ENCODE measurements at regions not wholly inside any gene's neighbourhood (a gene's known extent, or its start where the extent isn't known, plus 50 kb on each side); places are given as distances from the start of the nearest gene placed in this dataset.

DNA sequence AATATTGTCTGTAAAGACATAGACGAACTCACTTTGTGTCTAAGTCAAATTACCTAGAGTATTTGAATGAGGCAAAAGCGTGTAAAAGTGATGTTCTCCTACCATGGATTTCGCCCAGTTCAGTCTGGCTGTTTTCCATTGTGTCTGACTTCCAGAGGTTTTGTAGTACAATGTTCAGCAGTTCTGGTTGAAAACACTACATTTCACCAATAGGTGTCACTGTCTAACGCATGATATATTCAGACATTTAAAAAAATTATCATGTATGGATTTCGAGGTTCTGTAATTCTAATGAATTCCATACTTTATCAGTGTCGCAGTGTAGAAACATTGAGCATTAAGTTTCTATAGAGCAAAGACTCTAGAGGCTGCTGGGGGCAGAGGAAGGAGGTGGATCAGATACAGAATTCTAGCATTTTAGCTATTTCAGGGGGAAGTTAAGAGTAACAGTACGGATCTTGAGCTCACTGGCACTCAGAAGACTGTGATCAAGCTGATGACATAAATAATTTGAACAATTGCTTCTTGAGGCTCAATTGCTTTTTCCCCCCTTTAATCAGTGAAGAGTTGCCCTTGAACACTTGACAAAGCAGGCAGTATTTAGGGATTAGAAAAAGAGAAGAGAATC lies 196.9 kb upstream of the RHOBTB1 start:
- H3K27ac ChIP-seq (ENCODE audit: low read depth, low read length) = no peak overlapping the region
- no peak overlapping the region for H3K9ac ChIP-seq (ENCODE audit: low read depth in 1 of 2, low read length in 2 of 2)
- no peaks in the 10 kb centered on the region for H3K9me3 ChIP-seq (ENCODE audit: control insufficient read depth in 1 of 2, low read length in 2 of 2)
- no peak overlapping the region for H3K4me3 ChIP-seq (ENCODE audit: low read depth in 1 of 2, low read length in 2 of 2)
- no peaks in the 10 kb centered on the region for H3K4me1 ChIP-seq (ENCODE audit: control insufficient read depth in 1 of 2, insufficient read depth in 2 of 2, low read length in 2 of 2)
- H3K36me3 ChIP-seq (ENCODE audit: control insufficient read depth in 1 of 2, insufficient read depth in 2 of 2, low read length in 2 of 2) = no peaks in the 10 kb centered on the region
- no peaks in the 10 kb centered on the region for H3K27me3 ChIP-seq (ENCODE audit: control insufficient read depth in 1 of 2, insufficient read depth in 2 of 2, low read length in 2 of 2)

- no peaks in the 10 kb centered on the region for H3K4me1 ChIP-seq (ENCODE audit: control insufficient read depth in 1 of 2, insufficient read depth in 2 of 2, low read length in 2 of 2)
- H3K4me3 ChIP-seq (ENCODE audit: low read depth in 1 of 2, low read length in 2 of 2) = no peak overlapping the region
- H3K36me3 ChIP-seq (ENCODE audit: control insufficient read depth in 1 of 2, insufficient read depth in 2 of 2, low read length in 2 of 2) = no peaks in the 10 kb centered on the region
- no peak overlapping the region for H3K27ac ChIP-seq (ENCODE audit: low read depth, low read length)
- no peaks in the 10 kb centered on the region for H3K27me3 ChIP-seq (ENCODE audit: control insufficient read depth in 1 of 2, insufficient read depth in 2 of 2, low read length in 2 of 2)
- no peaks in the 10 kb centered on the region for H3K9me3 ChIP-seq (ENCODE audit: control insufficient read depth in 1 of 2, low read length in 2 of 2)
- no peak overlapping the region for H3K9ac ChIP-seq (ENCODE audit: low read depth in 1 of 2, low read length in 2 of 2)
Measured at GRCh38 chr10:61139592-61139953, 195.6 kb upstream of the RHOBTB1 start.

DNA sequence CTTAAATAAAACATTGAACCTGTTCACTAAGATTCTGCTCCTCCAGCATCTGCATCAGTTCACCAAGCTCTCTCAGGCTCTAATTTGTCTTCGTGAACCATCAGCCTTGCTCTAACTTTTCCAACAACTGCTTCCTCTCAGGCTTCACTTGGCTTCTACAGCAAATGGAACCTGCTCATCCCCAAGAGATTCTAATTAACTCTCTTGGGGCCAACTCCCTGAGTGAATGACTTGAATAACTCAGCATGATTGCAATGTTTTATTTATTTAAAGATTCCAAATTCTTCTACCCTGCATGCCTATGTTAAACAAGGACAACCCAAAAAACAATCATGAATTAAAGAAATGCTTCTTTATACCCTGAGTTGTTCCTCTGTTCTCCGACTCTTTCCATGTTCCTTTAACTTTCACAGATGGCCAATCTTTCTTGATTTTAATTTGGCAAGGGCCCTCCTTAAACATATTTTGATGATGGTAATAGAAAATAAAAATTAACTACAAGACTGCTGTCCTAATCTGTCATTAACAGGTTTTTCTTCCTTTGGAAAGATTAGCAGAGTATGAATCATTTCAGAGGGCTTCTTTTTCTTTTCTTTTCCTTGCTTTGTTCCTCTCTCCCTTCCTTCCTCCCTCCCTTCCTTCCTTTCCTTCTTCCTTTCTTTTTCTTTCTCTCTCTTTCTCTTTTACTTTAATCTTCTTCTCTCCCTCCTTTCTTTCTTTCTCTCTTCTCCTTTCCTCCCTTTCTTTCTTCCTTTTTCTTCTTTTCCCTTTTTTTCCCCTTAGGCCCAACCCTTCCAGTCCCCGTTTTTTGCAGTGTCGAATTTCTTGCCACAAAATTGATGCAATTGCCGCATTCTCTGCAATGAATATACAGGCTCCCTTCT lies 195.0 kb upstream of the RHOBTB1 start:
- Histone ChIP-seq H3K36me3 (ENCODE audit: control insufficient read depth in 1 of 2, insufficient read depth in 2 of 2, low read length in 2 of 2) (no peaks in the 10 kb centered on the region), H3K9ac (ENCODE audit: low read depth in 1 of 2, low read length in 2 of 2) (no peak overlapping the region), H3K4me3 (ENCODE audit: low read depth in 1 of 2, low read length in 2 of 2) (no peak overlapping the region), H3K9me3 (ENCODE audit: control insufficient read depth in 1 of 2, low read length in 2 of 2) (no peaks in the 10 kb centered on the region), H3K27ac (ENCODE audit: low read depth, low read length) (no peak overlapping the region), H3K27me3 (ENCODE audit: control insufficient read depth in 1 of 2, insufficient read depth in 2 of 2, low read length in 2 of 2) (no peaks in the 10 kb centered on the region), H3K4me1 (ENCODE audit: control insufficient read depth in 1 of 2, insufficient read depth in 2 of 2, low read length in 2 of 2) (no peaks in the 10 kb centered on the region)

- H3K4me1 ChIP-seq (ENCODE audit: control insufficient read depth in 1 of 2, insufficient read depth in 2 of 2, low read length in 2 of 2) = no peaks in the 10 kb centered on the region
- H3K9me3 ChIP-seq (ENCODE audit: control insufficient read depth in 1 of 2, low read length in 2 of 2) = no peaks in the 10 kb centered on the region
- H3K27me3 ChIP-seq (ENCODE audit: control insufficient read depth in 1 of 2, insufficient read depth in 2 of 2, low read length in 2 of 2) = no peaks in the 10 kb centered on the region
- no peak overlapping the region for H3K27ac ChIP-seq (ENCODE audit: low read depth, low read length)
- no peak overlapping the region for H3K4me3 ChIP-seq (ENCODE audit: low read depth in 1 of 2, low read length in 2 of 2)
- H3K9ac ChIP-seq (ENCODE audit: low read depth in 1 of 2, low read length in 2 of 2) = no peak overlapping the region
- H3K36me3 ChIP-seq (ENCODE audit: control insufficient read depth in 1 of 2, insufficient read depth in 2 of 2, low read length in 2 of 2) = no peaks in the 10 kb centered on the region
Measured at GRCh38 chr10:61136139-61136538, 192.2 kb upstream of the RHOBTB1 start.

DNA sequence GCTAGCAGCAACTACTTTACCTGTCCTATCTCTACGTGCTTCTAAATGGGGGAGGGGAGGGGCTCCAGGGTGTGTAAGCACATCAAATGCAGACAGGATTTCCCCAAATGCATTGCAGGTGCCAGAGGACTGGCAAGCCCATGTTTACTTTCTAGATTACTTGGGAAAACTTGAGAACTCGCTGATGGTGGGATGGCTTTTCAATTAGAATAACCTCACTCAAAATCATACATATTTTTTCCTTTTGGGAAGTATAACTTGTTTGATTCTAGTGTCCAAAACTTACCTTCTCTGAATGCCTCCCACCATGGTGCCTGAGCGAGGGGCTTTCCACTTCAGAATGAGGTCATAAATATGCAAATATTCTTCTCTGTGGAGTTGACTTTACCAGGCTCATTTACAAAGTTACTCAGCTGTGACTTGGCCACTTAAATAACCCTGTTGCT lies 191.3 kb upstream of the RHOBTB1 start:
- no peaks in the 10 kb centered on the region for H3K4me1 ChIP-seq (ENCODE audit: control insufficient read depth in 1 of 2, insufficient read depth in 2 of 2, low read length in 2 of 2)
- H3K9ac ChIP-seq (ENCODE audit: low read depth in 1 of 2, low read length in 2 of 2) = no peak overlapping the region
- H3K4me3 ChIP-seq (ENCODE audit: low read depth in 1 of 2, low read length in 2 of 2) = no peak overlapping the region
- H3K9me3 ChIP-seq (ENCODE audit: control insufficient read depth in 1 of 2, low read length in 2 of 2) = no peaks in the 10 kb centered on the region
- no peaks in the 10 kb centered on the region for H3K36me3 ChIP-seq (ENCODE audit: control insufficient read depth in 1 of 2, insufficient read depth in 2 of 2, low read length in 2 of 2)
- no peaks in the 10 kb centered on the region for H3K27me3 ChIP-seq (ENCODE audit: control insufficient read depth in 1 of 2, insufficient read depth in 2 of 2, low read length in 2 of 2)
- H3K27ac ChIP-seq (ENCODE audit: low read depth, low read length) = no peak overlapping the region

- no peak overlapping the region for H3K4me3 ChIP-seq (ENCODE audit: low read depth in 1 of 2, low read length in 2 of 2)
- no peaks in the 10 kb centered on the region for H3K9me3 ChIP-seq (ENCODE audit: control insufficient read depth in 1 of 2, low read length in 2 of 2)
- H3K36me3 ChIP-seq (ENCODE audit: control insufficient read depth in 1 of 2, insufficient read depth in 2 of 2, low read length in 2 of 2) = no peaks in the 10 kb centered on the region
- H3K9ac ChIP-seq (ENCODE audit: low read depth in 1 of 2, low read length in 2 of 2) = no peak overlapping the region
- H3K27me3 ChIP-seq (ENCODE audit: control insufficient read depth in 1 of 2, insufficient read depth in 2 of 2, low read length in 2 of 2) = no peaks in the 10 kb centered on the region
- H3K27ac ChIP-seq (ENCODE audit: low read depth, low read length) = no peak overlapping the region
- no peaks in the 10 kb centered on the region for H3K4me1 ChIP-seq (ENCODE audit: control insufficient read depth in 1 of 2, insufficient read depth in 2 of 2, low read length in 2 of 2)
Measured at GRCh38 chr10:61130366-61130765, 186.4 kb upstream of the RHOBTB1 start.

- Histone ChIP-seq H3K9me3 (ENCODE audit: control insufficient read depth in 1 of 2, low read length in 2 of 2) (no peaks in the 10 kb centered on the region), H3K4me3 (ENCODE audit: low read depth in 1 of 2, low read length in 2 of 2) (no peak overlapping the region), H3K36me3 (ENCODE audit: control insufficient read depth in 1 of 2, insufficient read depth in 2 of 2, low read length in 2 of 2) (no peaks in the 10 kb centered on the region), H3K27ac (ENCODE audit: low read depth, low read length) (no peak overlapping the region), H3K27me3 (ENCODE audit: control insufficient read depth in 1 of 2, insufficient read depth in 2 of 2, low read length in 2 of 2) (no peaks in the 10 kb centered on the region), H3K4me1 (ENCODE audit: control insufficient read depth in 1 of 2, insufficient read depth in 2 of 2, low read length in 2 of 2) (no peaks in the 10 kb centered on the region), H3K9ac (ENCODE audit: low read depth in 1 of 2, low read length in 2 of 2) (no peak overlapping the region)
Measured at GRCh38 chr10:61128196-61128595, 184.2 kb upstream of the RHOBTB1 start.

DNA sequence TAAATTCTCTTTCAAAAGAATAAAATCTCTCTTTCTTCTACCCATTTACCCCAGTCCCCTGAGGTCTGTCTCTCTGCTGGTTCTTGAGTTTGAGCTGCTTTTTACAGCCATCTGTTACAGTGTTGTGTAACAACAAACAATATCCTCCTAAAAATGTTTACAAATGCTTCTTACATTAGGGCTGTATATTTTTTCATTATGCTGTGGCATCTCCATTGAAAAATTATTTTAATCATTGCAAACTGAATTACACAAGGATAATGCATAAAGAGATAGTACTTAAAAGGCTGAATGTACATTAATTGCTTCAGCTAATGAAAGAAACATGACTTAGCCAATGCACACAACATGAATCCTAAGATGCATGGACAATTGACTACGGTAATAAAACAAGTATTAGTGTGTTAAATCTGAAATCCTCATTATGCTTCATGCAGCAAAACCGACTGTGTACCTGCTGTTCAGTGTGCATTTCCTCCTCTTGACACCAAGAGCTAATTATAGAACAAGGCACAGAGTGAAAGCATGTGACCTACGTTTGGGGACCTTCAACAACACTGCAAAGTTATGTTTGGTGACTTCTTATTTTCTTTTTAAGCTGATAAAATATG lies 181.7 kb upstream of the RHOBTB1 start:
- Histone ChIP-seq H3K4me1 (ENCODE audit: control insufficient read depth in 1 of 2, insufficient read depth in 2 of 2, low read length in 2 of 2) (no peaks in the 10 kb centered on the region), H3K27me3 (ENCODE audit: control insufficient read depth in 1 of 2, insufficient read depth in 2 of 2, low read length in 2 of 2) (no peaks in the 10 kb centered on the region), H3K36me3 (ENCODE audit: control insufficient read depth in 1 of 2, insufficient read depth in 2 of 2, low read length in 2 of 2) (no peaks in the 10 kb centered on the region), H3K9me3 (ENCODE audit: control insufficient read depth in 1 of 2, low read length in 2 of 2) (no peaks in the 10 kb centered on the region), H3K27ac (ENCODE audit: low read depth, low read length) (no peak overlapping the region), H3K9ac (ENCODE audit: low read depth in 1 of 2, low read length in 2 of 2) (no peak overlapping the region), H3K4me3 (ENCODE audit: low read depth in 1 of 2, low read length in 2 of 2) (no peak overlapping the region)

- no peaks in the 10 kb centered on the region for H3K4me1 ChIP-seq (ENCODE audit: control insufficient read depth in 1 of 2, insufficient read depth in 2 of 2, low read length in 2 of 2)
- no peak overlapping the region for H3K27ac ChIP-seq (ENCODE audit: low read depth, low read length)
- no peak overlapping the region for H3K4me3 ChIP-seq (ENCODE audit: low read depth in 1 of 2, low read length in 2 of 2)
- H3K9ac ChIP-seq (ENCODE audit: low read depth in 1 of 2, low read length in 2 of 2) = no peak overlapping the region
- H3K9me3 ChIP-seq (ENCODE audit: control insufficient read depth in 1 of 2, low read length in 2 of 2) = no peaks in the 10 kb centered on the region
- H3K36me3 ChIP-seq (ENCODE audit: control insufficient read depth in 1 of 2, insufficient read depth in 2 of 2, low read length in 2 of 2) = no peaks in the 10 kb centered on the region
- H3K27me3 ChIP-seq (ENCODE audit: control insufficient read depth in 1 of 2, insufficient read depth in 2 of 2, low read length in 2 of 2) = no peaks in the 10 kb centered on the region
Measured at GRCh38 chr10:61124756-61125530, 181.0 kb upstream of the RHOBTB1 start.

GRCh38 chr10:61120805-61121204 lies 176.8 kb upstream of the RHOBTB1 start:
- no peaks in the 10 kb centered on the region for H3K4me1 ChIP-seq (ENCODE audit: control insufficient read depth in 1 of 2, insufficient read depth in 2 of 2, low read length in 2 of 2)
- H3K36me3 ChIP-seq (ENCODE audit: control insufficient read depth in 1 of 2, insufficient read depth in 2 of 2, low read length in 2 of 2) = no peaks in the 10 kb centered on the region
- no peaks in the 10 kb centered on the region for H3K9me3 ChIP-seq (ENCODE audit: control insufficient read depth in 1 of 2, low read length in 2 of 2)
- no peak overlapping the region for H3K9ac ChIP-seq (ENCODE audit: low read depth in 1 of 2, low read length in 2 of 2)
- no peaks in the 10 kb centered on the region for H3K27me3 ChIP-seq (ENCODE audit: control insufficient read depth in 1 of 2, insufficient read depth in 2 of 2, low read length in 2 of 2)
- H3K27ac ChIP-seq (ENCODE audit: low read depth, low read length) = no peak overlapping the region
- H3K4me3 ChIP-seq (ENCODE audit: low read depth in 1 of 2, low read length in 2 of 2) = no peak overlapping the region
